22Rv1 (cell line): ENCODE measurements at regions not wholly inside any gene's neighbourhood (a gene's known extent, or its start where the extent isn't known, plus 50 kb on each side); places are given as distances from the start of the nearest gene placed in this dataset.

Experiments used
- CTCF ChIP-seq: fragments of 450-650 bp; IDR thresholded peaks from 2 replicates; pipeline ENCODE4 v1.5.1; 2017; ENCODE audit warnings: mild to moderate bottlenecking
- ZFX ChIP-seq: fragments of 450-650 bp; IDR thresholded peaks from 2 replicates; pipeline ENCODE4 v1.6.1; 2017; ENCODE audit warnings: antibody characterized with exemption, borderline replicate concordance

GRCh38 chr4:20506827-20507226, 193.4 kb upstream of the PACRGL start:
- TF ChIP-seq CTCF (no peak), ZFX (no peak)
